Activated naive CD4-positive, alpha-beta T cell treated with anti-CD3 and anti-CD28 coated beads for 36 hours (primary cell): ENCODE measurements at regions not wholly inside any gene's neighbourhood (a gene's known extent, or its start where the extent isn't known, plus 50 kb on each side); places are given as distances from the start of the nearest gene placed in this dataset.
"Not testable (repeated sequence)": the region's sequence is repeated elsewhere in the genome, so short reads cannot be mapped to it uniquely, and the experiment has no call there.

Experiments
- CTCF ChIA-PET: fragments of 350-600 bp; sonication (Branson Sonifier 250); formaldehyde crosslinking; loops from one replicate; lab custom pipeline; 2021; ENCODE audit warnings: antibody characterized with exemption; lab: Charles Lee
- DNase-seq: peaks from one replicate; pipeline ENCODE4 v3.0.0-alpha.2; 2020
- H3K27ac Mint-ChIP-seq: one replicate; pipeline ENCODE4 v1.8.0; 2021; ENCODE audit warnings: mild to moderate bottlenecking, mixed read lengths
- H3K27me3 Mint-ChIP-seq: one replicate; pipeline ENCODE4 v1.8.0; 2021; ENCODE audit warnings: low read depth, mixed read lengths
- H3K36me3 Mint-ChIP-seq: one replicate; pipeline ENCODE4 v1.8.0; 2021; ENCODE audit warnings: low read depth, mixed read lengths
- H3K4me1 Mint-ChIP-seq: one replicate; pipeline ENCODE4 v1.8.0; 2021; ENCODE audit warnings: low read depth, mixed read lengths
- H3K4me3 Mint-ChIP-seq: one replicate; pipeline ENCODE4 v1.8.0; 2021; ENCODE audit warnings: mild to moderate bottlenecking, moderate library complexity, mixed read lengths
- H3K9me3 Mint-ChIP-seq: one replicate; pipeline ENCODE4 v1.8.0; 2021; ENCODE audit warnings: mixed read lengths
- intact Hi-C: fragments of 100-400 bp; cut with micrococcal nuclease; formaldehyde crosslinking; loops from one replicate; pipeline ENCODE4 v1.15.1; 2023

DNA sequence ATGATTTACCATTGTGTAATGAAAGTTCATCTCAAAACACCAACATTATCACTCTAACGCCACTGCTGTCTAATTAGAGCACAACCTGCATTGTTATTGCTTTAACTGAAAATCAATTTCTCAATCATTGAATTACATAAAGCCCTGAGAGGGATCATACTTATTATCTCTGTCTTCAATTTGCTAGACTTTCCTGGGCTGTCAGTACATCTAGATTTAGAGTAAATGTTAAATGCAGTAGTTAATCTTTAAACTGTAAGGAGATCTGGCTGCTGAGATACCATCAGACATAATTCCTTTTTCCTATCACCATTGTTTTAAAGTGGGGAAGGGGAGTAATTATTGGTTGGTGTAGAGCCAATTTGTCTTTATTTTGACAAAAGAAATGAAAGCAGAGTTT lies 1995.1 kb downstream of the MRPL39 start:
- DNase-seq: no peak
- no peak overlapping the region for H3K4me3 Mint-ChIP-seq
- H3K36me3 Mint-ChIP-seq: no peaks in the 10 kb centered on the region
- no peaks in the 10 kb centered on the region for H3K27me3 Mint-ChIP-seq
- no peaks in the 10 kb centered on the region for H3K4me1 Mint-ChIP-seq
- no peaks in the 10 kb centered on the region for H3K9me3 Mint-ChIP-seq
- intact Hi-C loops: no loop called here
- CTCF ChIA-PET: no interaction called here
- no peak overlapping the region for H3K27ac Mint-ChIP-seq

GRCh38 chr21:23607782-23608431 lies 1999.4 kb downstream of the MRPL39 start:
- intact Hi-C loops: no loop called here
- H3K4me3 Mint-ChIP-seq: no peak overlapping the region

DNA sequence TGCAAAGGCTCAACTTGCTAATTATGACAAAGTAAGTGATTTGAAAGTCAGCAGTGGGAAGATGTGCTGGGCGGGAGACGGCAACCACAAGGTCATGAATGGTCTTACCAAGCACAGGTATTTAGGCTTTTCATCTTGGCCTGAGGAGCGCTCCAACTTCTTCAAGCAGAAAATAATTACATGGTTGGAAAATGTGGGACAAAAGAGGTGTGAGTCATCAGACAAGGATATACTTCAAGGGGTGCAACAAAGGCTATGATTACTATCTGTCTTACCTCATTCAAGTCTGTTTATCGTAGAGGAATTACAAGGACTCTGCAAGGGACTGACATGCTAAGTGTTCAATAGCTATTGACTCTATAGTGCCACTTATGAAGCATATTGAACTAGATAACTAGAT lies 2005.7 kb downstream of the MRPL39 start:
- H3K27ac Mint-ChIP-seq: no peak overlapping the region
- intact Hi-C loops: no loop called here

More at GRCh38 chr21:23607782-23608431, 1999.4 kb downstream of the MRPL39 start:
- no peaks in the 10 kb centered on the region for H3K4me1 Mint-ChIP-seq
- H3K9me3 Mint-ChIP-seq: no peaks in the 10 kb centered on the region
- no peaks in the 10 kb centered on the region for H3K27me3 Mint-ChIP-seq
- CTCF ChIA-PET: no interaction called here
- no peaks in the 10 kb centered on the region for H3K36me3 Mint-ChIP-seq
- H3K27ac Mint-ChIP-seq: no peak overlapping the region
- no peak for DNase-seq

GRCh38 chr21:23593582-23593981 lies 2013.7 kb downstream of the MRPL39 start:
- no peak overlapping the region for H3K4me3 Mint-ChIP-seq
- no peak for DNase-seq
- H3K36me3 Mint-ChIP-seq: no peaks in the 10 kb centered on the region
- H3K27ac Mint-ChIP-seq: no peak overlapping the region
- H3K27me3 Mint-ChIP-seq: peaks cover 3% of the 10 kb centered on the region
- CTCF ChIA-PET: no interaction called here
- no peaks in the 10 kb centered on the region for H3K9me3 Mint-ChIP-seq
- intact Hi-C loops: no loop called here
- H3K4me1 Mint-ChIP-seq: no peaks in the 10 kb centered on the region

More for the DNA sequence above, 2005.7 kb downstream of the MRPL39 start:
- Mint-ChIP-seq H3K4me1 (no peaks in the 10 kb centered on the region), H3K9me3 (peaks cover 3% of the 10 kb centered on the region), H3K4me3 (no peak overlapping the region), H3K27me3 (no peaks in the 10 kb centered on the region), H3K36me3 (no peaks in the 10 kb centered on the region)
- DNase-seq: no peak
- CTCF ChIA-PET: no interaction called here

DNA sequence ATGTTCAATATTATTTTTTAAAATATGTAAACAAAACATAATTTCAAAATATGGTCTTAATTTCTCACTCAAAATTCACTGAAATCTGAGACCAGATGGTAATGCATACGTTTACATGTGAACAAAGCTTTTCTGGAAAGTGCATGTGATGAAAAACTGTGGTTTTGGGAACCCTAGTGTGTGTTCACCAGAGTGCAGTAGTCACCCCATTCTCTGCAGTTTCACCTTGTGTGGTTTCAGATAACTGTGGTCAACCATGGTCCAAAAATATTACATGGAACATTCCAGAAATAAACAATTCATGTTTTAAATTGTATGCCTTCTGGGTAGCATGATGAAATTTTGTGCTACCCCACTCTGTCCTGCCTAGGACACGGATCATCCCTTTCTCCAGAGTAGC lies 2021.9 kb downstream of the MRPL39 start:
- intact Hi-C loops: no loop called here
- CTCF ChIA-PET: no interaction called here
- no peak for DNase-seq
- H3K9me3 Mint-ChIP-seq: no peaks in the 10 kb centered on the region
- no peak overlapping the region for H3K4me3 Mint-ChIP-seq
- H3K36me3 Mint-ChIP-seq: no peaks in the 10 kb centered on the region
- no peak overlapping the region for H3K27ac Mint-ChIP-seq
- H3K4me1 Mint-ChIP-seq: no peaks in the 10 kb centered on the region
- H3K27me3 Mint-ChIP-seq: no peaks in the 10 kb centered on the region

DNA sequence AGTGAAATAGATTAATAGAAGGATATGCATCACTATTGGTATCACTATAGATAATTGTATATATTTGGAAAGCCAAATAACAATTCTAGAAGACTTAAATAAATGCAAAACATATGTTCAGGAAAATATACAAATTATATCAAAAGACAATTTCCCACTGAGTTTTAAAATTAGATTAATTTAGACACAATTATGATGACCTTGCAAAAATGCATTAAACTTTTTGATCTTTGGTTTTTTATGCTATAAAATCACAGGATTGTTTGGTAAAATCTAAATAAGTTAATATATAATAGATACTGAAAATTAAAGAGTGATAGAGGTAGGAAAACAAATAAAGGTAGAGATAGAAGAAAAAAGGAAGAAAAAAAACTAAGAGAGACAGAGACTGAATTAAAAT lies 2027.7 kb downstream of the MRPL39 start:
- CTCF ChIA-PET: no interaction called here

GRCh38 chr21:23578027-23578426 lies 2029.3 kb downstream of the MRPL39 start:
- no peak for DNase-seq
- Mint-ChIP-seq H3K4me3 (no peak overlapping the region), H3K27me3 (no peaks in the 10 kb centered on the region), H3K9me3 (no peaks in the 10 kb centered on the region), H3K4me1 (no peaks in the 10 kb centered on the region), H3K27ac (no peak overlapping the region), H3K36me3 (no peaks in the 10 kb centered on the region)
- intact Hi-C loops: no loop called here
- CTCF ChIA-PET: interaction anchor here (0.9 kb wide), 1 partner anchor 147 kb away, joined by 4 read pairs; no protein-coding TSS in a partner anchor

More for the DNA sequence above, 2027.7 kb downstream of the MRPL39 start:
- Mint-ChIP-seq H3K27ac (no peak overlapping the region), H3K4me3 (no peak overlapping the region), H3K4me1 (no peaks in the 10 kb centered on the region), H3K9me3 (no peaks in the 10 kb centered on the region), H3K36me3 (no peaks in the 10 kb centered on the region), H3K27me3 (no peaks in the 10 kb centered on the region)
- DNase-seq: no peak
- intact Hi-C loops: no loop called here

GRCh38 chr21:23574932-23575331 lies 2032.3 kb downstream of the MRPL39 start:
- no peaks in the 10 kb centered on the region for H3K27me3 Mint-ChIP-seq
- H3K36me3 Mint-ChIP-seq: no peaks in the 10 kb centered on the region
- intact Hi-C loops: no loop called here
- no peak overlapping the region for H3K4me3 Mint-ChIP-seq
- H3K9me3 Mint-ChIP-seq: no peaks in the 10 kb centered on the region
- CTCF ChIA-PET: interaction anchor here (0.7 kb wide), 1 partner anchor 149 kb away, joined by 7 read pairs; no protein-coding TSS in a partner anchor
- no peak overlapping the region for H3K27ac Mint-ChIP-seq
- no peak for DNase-seq
- no peaks in the 10 kb centered on the region for H3K4me1 Mint-ChIP-seq

GRCh38 chr21:23548924-23549323 lies 2058.4 kb downstream of the MRPL39 start:
- H3K27ac Mint-ChIP-seq, CTCF ChIA-PET: not testable (repeated sequence)

DNA sequence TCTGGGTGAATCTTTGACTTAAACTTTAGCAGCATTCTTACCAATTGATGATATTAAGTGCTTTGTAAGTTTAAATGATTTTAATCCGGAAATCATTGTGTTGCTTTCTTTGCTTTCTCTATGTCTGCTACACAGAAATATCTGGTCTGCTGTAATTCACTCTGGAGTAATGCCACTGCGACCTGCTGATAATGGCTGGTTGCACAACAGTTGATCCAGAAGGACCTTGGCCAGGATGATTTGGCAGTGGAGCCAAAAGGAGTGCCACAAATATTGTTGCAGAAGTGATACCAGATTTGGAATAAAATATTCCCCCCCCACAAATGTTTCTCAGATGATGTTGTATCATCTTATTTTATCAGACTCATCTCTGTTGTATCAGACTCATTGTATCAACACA lies 2063.9 kb downstream of the MRPL39 start:
- Mint-ChIP-seq H3K4me3 (no peak overlapping the region), H3K4me1 (no peaks in the 10 kb centered on the region), H3K36me3 (no peaks in the 10 kb centered on the region), H3K9me3 (no peaks in the 10 kb centered on the region), H3K27me3 (no peaks in the 10 kb centered on the region), H3K27ac (no peak overlapping the region)
- DNase-seq: no peak
- intact Hi-C loops: no loop called here
- CTCF ChIA-PET: no interaction called here

More at GRCh38 chr21:23548924-23549323, 2058.4 kb downstream of the MRPL39 start:
- H3K27me3 Mint-ChIP-seq, H3K36me3 Mint-ChIP-seq, intact Hi-C loops, DNase-seq, H3K4me1 Mint-ChIP-seq, H3K4me3 Mint-ChIP-seq, H3K9me3 Mint-ChIP-seq: not testable (repeated sequence)

DNA sequence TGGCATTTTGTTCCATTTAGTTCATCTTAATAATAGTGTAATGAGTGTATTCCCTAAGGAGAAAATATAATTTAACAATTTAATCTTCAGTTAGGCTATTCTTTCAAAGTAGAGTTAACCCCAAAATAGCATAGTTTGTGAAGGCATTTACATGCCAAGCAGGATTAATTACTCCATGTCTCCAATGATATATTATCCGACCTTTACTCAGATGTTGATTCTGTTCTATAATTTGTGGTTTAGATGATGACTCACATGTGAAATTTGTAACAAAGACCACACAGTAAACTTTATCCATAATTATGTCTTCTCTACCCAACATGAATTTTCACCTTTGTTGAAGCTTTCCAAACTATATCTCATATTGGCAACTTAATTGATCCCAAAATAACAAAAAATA lies 2065.2 kb downstream of the MRPL39 start:
- CTCF ChIA-PET: no interaction called here
- H3K36me3 Mint-ChIP-seq: no peaks in the 10 kb centered on the region
- intact Hi-C loops: no loop called here

GRCh38 chr21:23541571-23541970 lies 2065.7 kb downstream of the MRPL39 start:
- CTCF ChIA-PET: no interaction called here
- no peak for DNase-seq
- no peaks in the 10 kb centered on the region for H3K9me3 Mint-ChIP-seq
- no peak overlapping the region for H3K27ac Mint-ChIP-seq
- intact Hi-C loops: no loop called here
- no peak overlapping the region for H3K4me3 Mint-ChIP-seq
- no peaks in the 10 kb centered on the region for H3K27me3 Mint-ChIP-seq
- no peaks in the 10 kb centered on the region for H3K4me1 Mint-ChIP-seq
- H3K36me3 Mint-ChIP-seq: no peaks in the 10 kb centered on the region

More for the DNA sequence above, 2065.2 kb downstream of the MRPL39 start:
- H3K4me1 Mint-ChIP-seq: no peaks in the 10 kb centered on the region
- H3K27ac Mint-ChIP-seq: no peak overlapping the region
- H3K9me3 Mint-ChIP-seq: no peaks in the 10 kb centered on the region
- no peak overlapping the region for H3K4me3 Mint-ChIP-seq
- no peaks in the 10 kb centered on the region for H3K27me3 Mint-ChIP-seq
- DNase-seq: no peak

- Mint-ChIP-seq H3K27ac (no peak overlapping the region), H3K4me1 (no peaks in the 10 kb centered on the region), H3K4me3 (no peak overlapping the region), H3K36me3 (no peaks in the 10 kb centered on the region), H3K9me3 (no peaks in the 10 kb centered on the region), H3K27me3 (no peaks in the 10 kb centered on the region)
- CTCF ChIA-PET: interaction anchor here (0.6 kb wide), 1 partner anchor 133 kb away, joined by 3 read pairs; no protein-coding TSS in a partner anchor
- DNase-seq: no peak
- intact Hi-C loops: no loop called here
These were observed 2072.4 kb downstream of the MRPL39 start for GRCh38 chr21:23534850-23535249.
